Neuronal stem cell (in vitro differentiated cells): ENCODE measurements at regions not wholly inside any gene's neighbourhood (a gene's known extent, or its start where the extent isn't known, plus 50 kb on each side); places are given as distances from the start of the nearest gene placed in this dataset.

ENCODE experiments used
- DNase-seq: peaks from one replicate; pipeline ENCODE4 v3.0.0-alpha.2; 2013; ENCODE audit warnings: low spot score
- H2AFZ ChIP-seq: one replicate; pipeline ENCODE4 v1.6.1; 2013; ENCODE audit warnings: mild to moderate bottlenecking, low read length, inconsistent platforms
- H2AK5ac ChIP-seq: 2 replicates; pipeline ENCODE4 v1.6.1; 2013; ENCODE audit warnings: low read depth, mild to moderate bottlenecking, inconsistent platforms, low read length, moderate library complexity, mixed read lengths
- H2BK120ac ChIP-seq: 2 replicates; pipeline ENCODE4 v1.6.1; 2013; ENCODE audit warnings: low read depth, mild to moderate bottlenecking, inconsistent platforms, low read length, moderate library complexity, mixed read lengths
- H2BK12ac ChIP-seq: one replicate; pipeline ENCODE4 v1.6.1; 2013; ENCODE audit warnings: low read length, inconsistent platforms
- H2BK15ac ChIP-seq: 2 replicates; pipeline ENCODE4 v1.6.1; 2013; ENCODE audit warnings: mild to moderate bottlenecking, low read length, inconsistent platforms, mixed read lengths
- H2BK5ac ChIP-seq: one replicate; pipeline ENCODE4 v1.6.1; 2013; ENCODE audit warnings: inconsistent platforms, mild to moderate bottlenecking, low read length, moderate library complexity
- H3K14ac ChIP-seq: one replicate; pipeline ENCODE4 v1.6.1; 2013; ENCODE audit warnings: low read length, inconsistent platforms
- H3K18ac ChIP-seq: 2 replicates; pipeline ENCODE4 v1.6.1; 2013; ENCODE audit warnings: low read length, inconsistent platforms
- H3K23ac ChIP-seq: 2 replicates; pipeline ENCODE4 v1.6.1; 2013; ENCODE audit warnings: low read depth, mild to moderate bottlenecking, mixed read lengths, low read length, inconsistent platforms; ENCODE audit not compliant: poor library complexity
- H3K27ac ChIP-seq: replicated peaks from 3 replicates; pipeline ENCODE4 v1.5.1; 2013; ENCODE audit warnings: low read length, inconsistent platforms
- H3K27me3 ChIP-seq, 3 experiments: 2 replicates each; pipeline ENCODE4 v1.6.1; 2013; ENCODE audit warnings: low read length in 3 of 3, mild to moderate bottlenecking in 2 of 3, inconsistent platforms in 1 of 3, low read depth in 1 of 3, mixed read lengths in 1 of 3, moderate library complexity in 1 of 3; ENCODE audit not compliant: control insufficient read depth in 3 of 3, insufficient read depth in 3 of 3
- H3K36me3 ChIP-seq, 2 donors: replicated peaks in 1 of 2; 2 replicates each; pipeline ENCODE4 v1.6.1; 2013; ENCODE audit warnings: low read length in 2 of 2; ENCODE audit not compliant: control insufficient read depth in 2 of 2, insufficient read depth in 2 of 2
- H3K4ac ChIP-seq: 2 replicates; pipeline ENCODE4 v1.6.1; 2013; ENCODE audit warnings: inconsistent platforms, mild to moderate bottlenecking, low read length, moderate library complexity
- H3K4me1 ChIP-seq, 2 donors: 1 replicate in 1 of 2; 2 replicates in 1 of 2; pipeline ENCODE4 v1.6.1; 2013; ENCODE audit warnings: low read length in 2 of 2, low read depth in 1 of 2; ENCODE audit not compliant: control insufficient read depth in 2 of 2, insufficient read depth in 1 of 2
- H3K4me2 ChIP-seq: one replicate; pipeline ENCODE4 v1.6.1; 2013; ENCODE audit warnings: mild to moderate bottlenecking, low read length, inconsistent platforms; ENCODE audit not compliant: insufficient read depth, poor library complexity, severe bottlenecking
- H3K4me3 ChIP-seq, 2 donors: 2 replicates each; pipeline ENCODE4 v1.5.1; 2013; ENCODE audit warnings: low read length in 2 of 2, mild to moderate bottlenecking in 2 of 2, inconsistent platforms in 1 of 2, moderate library complexity in 1 of 2
- H3K79me1 ChIP-seq: one replicate; pipeline ENCODE4 v1.6.1; 2013; ENCODE audit warnings: low read depth, mild to moderate bottlenecking, inconsistent platforms, low read length, moderate library complexity
- H3K9ac ChIP-seq: one replicate; pipeline ENCODE4 v1.6.1; 2013; ENCODE audit warnings: mild to moderate bottlenecking, low read depth, low read length, inconsistent platforms; ENCODE audit not compliant: poor library complexity
- H3K9me3 ChIP-seq, 2 donors: replicated peaks in 1 of 2; 2 replicates each; pipeline versions ENCODE3 to v1.6.1; 2013; ENCODE audit warnings: low read length in 2 of 2, mild to moderate bottlenecking in 2 of 2, inconsistent platforms in 1 of 2, low read depth in 1 of 2, mixed read lengths in 1 of 2, moderate library complexity in 1 of 2; ENCODE audit not compliant: control insufficient read depth in 2 of 2, insufficient read depth in 1 of 2
- H4K8ac ChIP-seq: one replicate; pipeline ENCODE4 v1.6.1; 2013; ENCODE audit warnings: low read depth, mild to moderate bottlenecking, inconsistent platforms, low read length, moderate library complexity
- H4K91ac ChIP-seq: one replicate; pipeline ENCODE4 v1.6.1; 2013; ENCODE audit warnings: low read length, low read depth, mild to moderate bottlenecking, inconsistent platforms; ENCODE audit not compliant: poor library complexity
- WGBS, 2 donors: extraction: QIAGEN DNeasy Blood & Tissue Kit; methylation state at CpG; one replicate each; pipeline ENCODE4 v1.1.7; 2013; ENCODE audit warnings: missing lambda C conversion rate in 2 of 2, mixed read lengths in 1 of 2; ENCODE audit not compliant: insufficient read length in 2 of 2, insufficient replicate concordance in 1 of 2; ENCODE audit errors: extremely low coverage in 2 of 2; 5-methylcytosine and 5-hydroxymethylcytosine counted together

DNA sequence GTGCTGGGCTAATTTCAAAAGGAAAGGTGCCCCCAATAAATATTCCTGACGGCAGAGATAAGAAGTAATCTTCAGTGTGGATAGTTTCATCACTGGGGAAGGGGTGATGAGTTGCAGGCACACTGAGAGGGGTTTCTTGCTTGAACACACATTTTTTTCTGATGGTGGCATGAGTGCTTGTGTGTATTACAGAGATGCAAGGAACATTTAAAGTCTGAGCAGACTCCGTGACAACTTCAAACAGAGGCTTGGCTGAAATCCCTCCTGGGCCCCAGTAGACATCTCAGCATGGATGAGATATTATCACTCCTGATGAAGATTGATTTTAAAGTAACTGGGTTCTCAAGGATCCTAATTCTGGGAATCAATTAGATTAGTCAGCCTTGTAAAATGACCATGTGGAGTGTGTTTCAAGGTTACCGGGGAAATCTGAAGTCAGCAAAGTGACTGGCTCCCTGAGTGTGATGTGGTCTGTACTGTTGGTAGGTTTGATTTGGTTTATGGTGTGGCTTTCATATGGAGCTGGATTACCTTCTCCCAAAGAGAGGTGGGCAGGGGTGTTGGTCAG lies 435.8 kb upstream of the EEF2KMT start:
- H2AFZ ChIP-seq: no peak overlapping the region
- no peak overlapping the region for H2BK5ac ChIP-seq
- no peak overlapping the region for H4K8ac ChIP-seq
- no peak overlapping the region for H2BK12ac ChIP-seq
- H3K9me3 ChIP-seq: no peaks in the 10 kb centered on the region
- DNase-seq: no peak
- no peak overlapping the region for H3K4ac ChIP-seq
- no CpG with 5 or more reads among the region's 3 CpGs for WGBS, 2 donors
- H3K79me1 ChIP-seq: no peaks in the 10 kb centered on the region
- H2BK120ac ChIP-seq: no peak overlapping the region
- H3K27me3 ChIP-seq: no peaks in the 10 kb centered on the region
- no peak overlapping the region for H3K18ac ChIP-seq
- no peak overlapping the region for H3K9ac ChIP-seq
- H3K4me3 ChIP-seq: no peak overlapping the region
- H4K91ac ChIP-seq: no peak overlapping the region
- no peak overlapping the region for H3K27ac ChIP-seq
- no peak overlapping the region for H3K4me2 ChIP-seq
- H3K36me3 ChIP-seq: no peaks in the 10 kb centered on the region
- no peak overlapping the region for H2AK5ac ChIP-seq
- H3K4me1 ChIP-seq: no peaks in the 10 kb centered on the region
- H3K23ac ChIP-seq: no peak overlapping the region
- no peak overlapping the region for H3K14ac ChIP-seq
- H2BK15ac ChIP-seq: no peak overlapping the region

- DNase-seq: no peak
- H3K14ac ChIP-seq: no peak overlapping the region
- no peaks in the 10 kb centered on the region for H3K36me3 ChIP-seq
- H3K27ac ChIP-seq: no peak overlapping the region
- H4K8ac ChIP-seq: no peak overlapping the region
- H2BK5ac ChIP-seq: no peak overlapping the region
- no peaks in the 10 kb centered on the region for H3K9me3 ChIP-seq
- no peak overlapping the region for H3K9ac ChIP-seq
- H2BK15ac ChIP-seq: no peak overlapping the region
- no peaks in the 10 kb centered on the region for H3K79me1 ChIP-seq
- no peak overlapping the region for H3K23ac ChIP-seq
- no peak overlapping the region for H2AFZ ChIP-seq
- H2AK5ac ChIP-seq: no peak overlapping the region
- H2BK120ac ChIP-seq: no peak overlapping the region
- no peak overlapping the region for H3K4me2 ChIP-seq
- H3K4me1 ChIP-seq: peaks cover 0 to 5% of the 10 kb centered on the region in 2 donors
- H3K4me3 ChIP-seq: no peak overlapping the region
- H3K18ac ChIP-seq: no peak overlapping the region
- H4K91ac ChIP-seq: no peak overlapping the region
- no CpG with 5 or more reads among the region's 5 CpGs for WGBS, 2 donors
- H2BK12ac ChIP-seq: no peak overlapping the region
- H3K4ac ChIP-seq: no peak overlapping the region
- no peaks in the 10 kb centered on the region for H3K27me3 ChIP-seq
Observed at GRCh38 chr16:5527817-5528216, 430.2 kb upstream of the EEF2KMT start.

GRCh38 chr16:5526826-5527225 lies 429.2 kb upstream of the EEF2KMT start:
- Histone ChIP-seq H3K4me1 (peaks cover 0 to 5% of the 10 kb centered on the region in 2 donors), H2BK120ac (no peak overlapping the region), H3K23ac (no peak overlapping the region), H3K27me3 (no peaks in the 10 kb centered on the region), H4K91ac (no peak overlapping the region), H2AK5ac (no peak overlapping the region), H3K27ac (no peak overlapping the region), H3K4me3 (no peak overlapping the region), H3K4ac (no peak overlapping the region), H3K79me1 (no peaks in the 10 kb centered on the region), H3K9ac (no peak overlapping the region), H2AFZ (no peak overlapping the region), H3K14ac (no peak overlapping the region), H4K8ac (no peak overlapping the region), H2BK5ac (no peak overlapping the region), H3K18ac (no peak overlapping the region), H3K9me3 (no peaks in the 10 kb centered on the region), H2BK12ac (no peak overlapping the region), H3K36me3 (no peaks in the 10 kb centered on the region), H2BK15ac (no peak overlapping the region), H3K4me2 (no peak overlapping the region)
- no peak for DNase-seq
- WGBS, 2 donors: no CpG with 5 or more reads among the region's 8 CpGs

- Histone ChIP-seq H2BK15ac (no peak overlapping the region), H2AK5ac (no peak overlapping the region), H3K23ac (no peak overlapping the region), H3K18ac (peak overlapping the region; percentile 61), H3K4me3 (no peak overlapping the region), H4K91ac (no peak overlapping the region), H3K27me3 (no peaks in the 10 kb centered on the region), H3K9ac (no peak overlapping the region), H3K4me2 (no peak overlapping the region), H3K14ac (no peak overlapping the region), H3K27ac (no peak overlapping the region), H2BK120ac (no peak overlapping the region), H4K8ac (no peak overlapping the region), H3K4ac (no peak overlapping the region), H3K36me3 (no peaks in the 10 kb centered on the region), H3K4me1 (peaks cover 0 to 5% of the 10 kb centered on the region in 2 donors), H3K79me1 (no peaks in the 10 kb centered on the region), H2AFZ (no peak overlapping the region), H2BK12ac (no peak overlapping the region), H2BK5ac (no peak overlapping the region), H3K9me3 (no peaks in the 10 kb centered on the region)
- DNase-seq: no peak
- no CpG with 5 or more reads among the region's 10 CpGs for WGBS, 2 donors
Observed at GRCh38 chr16:5523829-5524228, 426.2 kb upstream of the EEF2KMT start.
